Spleen (tissue), 11 donors: ENCODE measurements at regions not wholly inside any gene's neighbourhood (a gene's known extent, or its start where the extent isn't known, plus 50 kb on each side); places are given as distances from the start of the nearest gene placed in this dataset.

Source experiments
- DNase-seq: peaks from one replicate; pipeline ENCODE4 v3.0.0-alpha.2; 2020
- H3K27ac ChIP-seq, 8 donors: fragments of 200-600 bp; sonication (generic) in 7 of 8; 1 replicate in 4 of 8; 2 replicates in 4 of 8; pipeline versions ENCODE4 v1.5.0 to v1.8.0; 2016 to 2021; ENCODE audit warnings: inconsistent platforms in 4 of 8, mild to moderate bottlenecking in 4 of 8, moderate library complexity in 1 of 8
- H3K27me3 ChIP-seq, 7 donors: fragments of 200-600 bp; sonication (generic) in 6 of 7; replicated peaks in 1 of 7; 1 replicate in 4 of 7; 2 replicates in 3 of 7; pipeline versions ENCODE4 v1.5.0 to v1.8.0; 2016 to 2021; ENCODE audit warnings: inconsistent platforms in 3 of 7, mild to moderate bottlenecking in 1 of 7
- H3K36me3 ChIP-seq, 6 donors: fragments of 200-600 bp; sonication (generic) in 5 of 6; 1 replicate in 4 of 6; 2 replicates in 2 of 6; pipeline versions ENCODE4 v1.5.0 to v1.8.0; 2016 to 2021; ENCODE audit warnings: inconsistent platforms in 2 of 6
- H3K4me1 ChIP-seq, 6 donors: fragments of 200-600 bp; sonication (generic) in 5 of 6; 1 replicate in 3 of 6; 2 replicates in 3 of 6; pipeline versions ENCODE4 v1.5.0 to v1.8.0; 2016 to 2021; ENCODE audit warnings: inconsistent platforms in 3 of 6
- H3K4me3 ChIP-seq, 8 donors: fragments of 200-600 bp; sonication (generic) in 7 of 8; 1 replicate in 4 of 8; 2 replicates in 4 of 8; pipeline versions ENCODE4 v1.5.0 to v1.8.0; 2016 to 2021; ENCODE audit warnings: inconsistent platforms in 4 of 8, mild to moderate bottlenecking in 4 of 8, moderate library complexity in 2 of 8
- H3K9me3 ChIP-seq, 8 donors: fragments of 200-600 bp; sonication (generic) in 7 of 8; 1 replicate in 4 of 8; 2 replicates in 4 of 8; pipeline versions ENCODE4 v1.5.0 to v1.8.0; 2016 to 2021; ENCODE audit warnings: inconsistent platforms in 4 of 8
- CTCF ChIP-seq, 11 experiments: fragments of 200-600 bp in 7 of 11; fragments of 450-650 bp in 4 of 11; sonication (generic) in 4 of 11; IDR thresholded peaks in 8 of 11; conservative IDR thresholded peaks in 3 of 11; 1 replicate in 7 of 11; 2 replicates in 4 of 11; pipeline versions ENCODE4 v1.4.0 to v1.8.0; 2016 to 2021; ENCODE audit warnings: antibody characterized with exemption in 11 of 11, inconsistent platforms in 4 of 11, mild to moderate bottlenecking in 1 of 11
- POLR2A ChIP-seq, 3 donors: fragments of 450-650 bp; IDR thresholded peaks; one replicate each; pipeline ENCODE4 v1.5.1; 2017; ENCODE audit warnings: antibody characterized with exemption in 3 of 3, mild to moderate bottlenecking in 1 of 3
- POLR2AphosphoS5 ChIP-seq, 3 donors: sonication (generic); formaldehyde crosslinking; IDR thresholded peaks; one replicate each; pipeline ENCODE4 v1.5.1; 2017; ENCODE audit warnings: antibody characterized with exemption in 3 of 3
- WGBS, 5 donors: extraction: QIAGEN DNeasy Blood & Tissue Kit in 3 of 5; methylation state at CpG; one replicate each; pipeline versions ENCODE4 v1.1.5 to v1.1.7; 2013 to 2018; 5-methylcytosine and 5-hydroxymethylcytosine counted together
- intact Hi-C: fragments of 100-400 bp; cut with DNase I; formaldehyde crosslinking; loops from one replicate; pipeline ENCODE4 v1.15.0; 2023; ENCODE audit warnings: low total_unique reads
- donor health status: healthy with polysubstance abuse.
- donor health status: DM: no; HTN: no; CAD: no; lungs with moderate emphysema.
- donor health status: DM: no; HTN: no; CAD: no.
- donor health status: Bipolar disorder and iron deficiency.
- donor health status: healthy.
- donor health status: DM: no; HTN: no; CAD: no.
- donor health status: DM: yes; HTN: yes; CAD: no.

- intact Hi-C loops: no loop called here
- no peak overlapping the region for H3K4me3 ChIP-seq
- TF ChIP-seq POLR2A (IDR thresholded peaks at IDR 0.05): no peak
- TF ChIP-seq POLR2AphosphoS5 (IDR thresholded peaks at IDR 0.05): no peak
- no peak for TF ChIP-seq CTCF (IDR thresholded peaks at IDR 0.05 in 8 of 11, conservative IDR thresholded peaks at IDR 0.05 in 3 of 11)
- DNase-seq: no peak
- no peaks in the 10 kb centered on the region for H3K27me3 ChIP-seq
- no peaks in the 10 kb centered on the region for H3K9me3 ChIP-seq
- H3K4me1 ChIP-seq: peaks cover 0 to 5% (median 0%) of the 10 kb centered on the region in 6 donors
- H3K36me3 ChIP-seq: no peaks in the 10 kb centered on the region
- no peak overlapping the region for H3K27ac ChIP-seq
- 90 to 96% (median 92%) methylated on average over 10 of the region's 10 CpGs for WGBS, 5 donors
Measured at GRCh38 chr6:141139461-141139860, 993.3 kb upstream of the GJE1 start.

DNA sequence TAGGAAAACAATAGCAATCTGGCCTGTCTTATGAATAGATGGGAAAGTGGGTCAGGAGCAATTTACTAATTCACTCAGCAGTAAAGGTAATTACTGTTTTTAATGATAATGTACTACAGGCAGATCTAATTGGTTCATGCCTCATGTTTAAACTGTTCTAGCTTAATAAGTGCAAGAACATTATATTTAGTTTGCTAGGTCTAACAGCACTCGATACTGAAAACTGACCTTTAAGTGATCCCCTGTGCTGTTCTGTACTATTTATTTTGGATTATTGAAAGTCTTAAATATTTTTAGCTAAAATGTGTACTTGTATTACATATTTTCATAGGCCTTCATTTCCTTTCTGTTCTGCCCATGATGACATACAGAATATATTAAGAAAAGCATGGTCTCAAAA, 998.0 kb upstream of the GJE1 start:
- 57 to 88% (median 78%) methylated on average over 1 of the region's 1 CpG for WGBS, 5 donors
- H3K4me3 ChIP-seq: no peak overlapping the region
- H3K36me3 ChIP-seq: no peaks in the 10 kb centered on the region
- intact Hi-C loops: no loop called here
- no peaks in the 10 kb centered on the region for H3K9me3 ChIP-seq
- no peaks in the 10 kb centered on the region for H3K4me1 ChIP-seq
- no peaks in the 10 kb centered on the region for H3K27me3 ChIP-seq
- DNase-seq: no peak
- H3K27ac ChIP-seq: no peak overlapping the region
- no peak for TF ChIP-seq POLR2A (IDR thresholded peaks at IDR 0.05)
- TF ChIP-seq CTCF (IDR thresholded peaks at IDR 0.05 in 8 of 11, conservative IDR thresholded peaks at IDR 0.05 in 3 of 11): no peak
- no peak for TF ChIP-seq POLR2AphosphoS5 (IDR thresholded peaks at IDR 0.05)

DNA sequence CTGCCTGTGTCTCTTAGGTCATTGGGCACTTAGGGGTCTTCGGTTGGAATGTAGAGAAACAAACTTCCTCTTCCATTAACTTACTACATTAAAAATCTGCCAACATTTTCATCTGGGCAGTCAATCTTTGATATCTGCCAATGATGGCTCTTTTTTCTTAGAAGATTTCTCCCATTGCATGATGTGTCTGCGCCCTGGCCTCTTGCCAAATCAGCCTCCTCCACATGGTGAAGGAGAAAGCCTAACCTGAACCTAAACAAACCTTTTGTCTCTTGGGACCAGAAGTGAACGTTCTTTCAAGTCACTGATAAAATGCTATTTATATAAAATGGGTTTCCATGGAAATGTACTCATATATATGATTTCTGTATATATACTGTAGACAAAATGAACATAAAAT, 998.9 kb upstream of the GJE1 start:
- DNase-seq: no peak
- intact Hi-C loops: no loop called here
- Histone ChIP-seq H3K36me3 (no peaks in the 10 kb centered on the region), H3K4me3 (no peak overlapping the region), H3K9me3 (no peaks in the 10 kb centered on the region), H3K27ac (no peak overlapping the region), H3K4me1 (no peaks in the 10 kb centered on the region), H3K27me3 (no peaks in the 10 kb centered on the region)
- 60 to 77% (median 72%) methylated on average over 3 of the region's 3 CpGs for WGBS, 5 donors
- TF ChIP-seq POLR2AphosphoS5 (IDR thresholded peaks at IDR 0.05) (no peak), POLR2A (IDR thresholded peaks at IDR 0.05) (no peak), CTCF (IDR thresholded peaks at IDR 0.05 in 8 of 11, conservative IDR thresholded peaks at IDR 0.05 in 3 of 11) (no peak)

- no peak for TF ChIP-seq CTCF (IDR thresholded peaks at IDR 0.05 in 8 of 11, conservative IDR thresholded peaks at IDR 0.05 in 3 of 11)
- TF ChIP-seq POLR2A (IDR thresholded peaks at IDR 0.05): no peak
- TF ChIP-seq POLR2AphosphoS5 (IDR thresholded peaks at IDR 0.05): no peak
- 78 to 85% (median 83%) methylated on average over 1 of the region's 1 CpG for WGBS, 5 donors
- H3K9me3 ChIP-seq: no peaks in the 10 kb centered on the region
- intact Hi-C loops: no loop called here
- H3K4me3 ChIP-seq: no peak overlapping the region
- no peaks in the 10 kb centered on the region for H3K27me3 ChIP-seq
- no peaks in the 10 kb centered on the region for H3K36me3 ChIP-seq
- H3K4me1 ChIP-seq: no peaks in the 10 kb centered on the region
- no peak overlapping the region for H3K27ac ChIP-seq
- no peak for DNase-seq
Measured at GRCh38 chr6:141133346-141133745, 999.4 kb upstream of the GJE1 start.
